ENCODE measurements at regions not wholly inside any gene's neighbourhood (a gene's known extent, or its start where the extent isn't known, plus 50 kb on each side); places are given as distances from the start of the nearest gene placed in this dataset.
"Not testable (repeated sequence)": the region's sequence is repeated elsewhere in the genome, so short reads cannot be mapped to it uniquely, and the experiment has no call there.

GRCh38 chr10:108982159-108982558 lies 941.2 kb downstream of the XPNPEP1 start:
- no peak for DNase-seq (ENCODE audit: low spot score)
- FAIRE-seq: no peak

GRCh38 chr10:108980869-108981268 lies 942.4 kb downstream of the XPNPEP1 start:
- FAIRE-seq (no peak), DNase-seq (ENCODE audit: low spot score) (no peak)

- no peak for FAIRE-seq
- DNase-seq (ENCODE audit: low spot score): no peak
Measured at GRCh38 chr10:108975459-108976058, 947.8 kb downstream of the XPNPEP1 start.

GRCh38 chr10:108970016-108970415 lies 953.3 kb downstream of the XPNPEP1 start:
- no peak for DNase-seq (ENCODE audit: low spot score)
- FAIRE-seq: no peak

GRCh38 chr10:108966411-108966810 lies 956.9 kb downstream of the XPNPEP1 start:
- DNase-seq (ENCODE audit: low spot score) (no peak), FAIRE-seq (no peak)

- FAIRE-seq: no peak
- DNase-seq (ENCODE audit: low spot score): no peak
Measured at GRCh38 chr10:108966005-108966404, 957.3 kb downstream of the XPNPEP1 start.

GRCh38 chr10:108962172-108962571 lies 961.1 kb downstream of the XPNPEP1 start:
- FAIRE-seq (no peak), DNase-seq (ENCODE audit: low spot score) (no peak)

GRCh38 chr10:108957681-108958080 lies 965.6 kb downstream of the XPNPEP1 start:
- FAIRE-seq: no peak
- DNase-seq (ENCODE audit: low spot score): no peak

- FAIRE-seq: no peak
- DNase-seq (ENCODE audit: low spot score): no peak
Measured at GRCh38 chr10:108956149-108956548, 967.2 kb downstream of the XPNPEP1 start.

- FAIRE-seq; DNase-seq (ENCODE audit: low spot score): not testable (repeated sequence)
Measured at GRCh38 chr10:108920029-108920428, 1003.3 kb downstream of the XPNPEP1 start.

GRCh38 chr10:108913300-108913699 lies 1010.0 kb downstream of the XPNPEP1 start:
- DNase-seq (ENCODE audit: low spot score) (no peak), FAIRE-seq (no peak)

GRCh38 chr10:108911814-108912541 lies 1011.3 kb downstream of the XPNPEP1 start:
- peak; percentile 25 for FAIRE-seq
- DNase-seq (ENCODE audit: low spot score): peak; percentile 43

GRCh38 chr10:108908096-108908495 lies 1015.2 kb downstream of the XPNPEP1 start:
- no peak for FAIRE-seq
- no peak for DNase-seq (ENCODE audit: low spot score)

- FAIRE-seq (no peak), DNase-seq (ENCODE audit: low spot score) (no peak)
Measured at GRCh38 chr10:108905821-108906220, 1017.5 kb downstream of the XPNPEP1 start.

- no peak for FAIRE-seq
- DNase-seq (ENCODE audit: low spot score): no peak
Measured at GRCh38 chr10:108905171-108905570, 1018.1 kb downstream of the XPNPEP1 start.

- FAIRE-seq (no peak), DNase-seq (ENCODE audit: low spot score) (no peak)
Measured at GRCh38 chr10:108904163-108904838, 1019.0 kb downstream of the XPNPEP1 start.

- no peak for DNase-seq (ENCODE audit: low spot score)
- FAIRE-seq: no peak
Measured at GRCh38 chr10:108902619-108903285, 1020.6 kb downstream of the XPNPEP1 start.

GRCh38 chr10:108901781-108902618 lies 1021.3 kb downstream of the XPNPEP1 start:
- FAIRE-seq: no peak
- no peak for DNase-seq (ENCODE audit: low spot score)

GRCh38 chr10:108899670-108900069 lies 1023.6 kb downstream of the XPNPEP1 start:
- FAIRE-seq: no peak
- DNase-seq (ENCODE audit: low spot score): no peak

- FAIRE-seq (no peak), DNase-seq (ENCODE audit: low spot score) (no peak)
Measured at GRCh38 chr10:108894402-108895301, 1028.7 kb downstream of the XPNPEP1 start.
